ENCODE measurements at regions not wholly inside any gene's neighbourhood (a gene's known extent, or its start where the extent isn't known, plus 50 kb on each side); places are given as distances from the start of the nearest gene placed in this dataset.
"Not testable (repeated sequence)": the region's sequence is repeated elsewhere in the genome, so short reads cannot be mapped to it uniquely, and the experiment has no call there.

- Histone ChIP-seq H3K27me3 (no peaks in the 10 kb centered on the region), H3K4me3 (no peak overlapping the region), H3K36me3 (no peaks in the 10 kb centered on the region), H3K9me3 (no peaks in the 10 kb centered on the region), H3K4me1 (no peaks in the 10 kb centered on the region), H3K27ac (no peak overlapping the region)
- DNase-seq, result no peak
- intact Hi-C loops (cut with DNase I; ENCODE audit: low total_unique reads), result no loop called here
- TF ChIP-seq CTCF (IDR thresholded peaks at IDR 0.05) (no peak), POLR2A (IDR thresholded peaks at IDR 0.05) (no peak)
These were observed 110.5 kb downstream of the PCDH18 start for GRCh38 chr4:137421796-137422195.

- H3K36me3 ChIP-seq, result no peaks in the 10 kb centered on the region
- no peak for DNase-seq
- no peak overlapping the region for H3K27ac ChIP-seq
- intact Hi-C loops (cut with DNase I; ENCODE audit: low total_unique reads), result no loop called here
- no peak overlapping the region for H3K4me3 ChIP-seq
- no peaks in the 10 kb centered on the region for H3K4me1 ChIP-seq
- TF ChIP-seq POLR2A (IDR thresholded peaks at IDR 0.05) (no peak), CTCF (IDR thresholded peaks at IDR 0.05) (no peak)
- no peaks in the 10 kb centered on the region for H3K27me3 ChIP-seq
- no peaks in the 10 kb centered on the region for H3K9me3 ChIP-seq
These were observed 111.3 kb downstream of the PCDH18 start for GRCh38 chr4:137420901-137421396.

- TF ChIP-seq POLR2A (IDR thresholded peaks at IDR 0.05), result no peak
- no peak for TF ChIP-seq CTCF (IDR thresholded peaks at IDR 0.05)
- no peak for DNase-seq
- Histone ChIP-seq H3K9me3 (no peaks in the 10 kb centered on the region), H3K27ac (no peak overlapping the region), H3K27me3 (no peaks in the 10 kb centered on the region), H3K4me1 (no peaks in the 10 kb centered on the region), H3K36me3 (no peaks in the 10 kb centered on the region), H3K4me3 (no peak overlapping the region)
- intact Hi-C loops (cut with DNase I; ENCODE audit: low total_unique reads), result no loop called here
These were observed 114.6 kb downstream of the PCDH18 start for GRCh38 chr4:137417676-137418075.

- no peaks in the 10 kb centered on the region for H3K4me1 ChIP-seq
- no peak for DNase-seq
- no peaks in the 10 kb centered on the region for H3K9me3 ChIP-seq
- intact Hi-C loops (cut with DNase I; ENCODE audit: low total_unique reads), result no loop called here
- TF ChIP-seq POLR2A (IDR thresholded peaks at IDR 0.05) (no peak), CTCF (IDR thresholded peaks at IDR 0.05) (no peak)
- no peak overlapping the region for H3K4me3 ChIP-seq
- H3K27ac ChIP-seq, result no peak overlapping the region
- no peaks in the 10 kb centered on the region for H3K36me3 ChIP-seq
- H3K27me3 ChIP-seq, result no peaks in the 10 kb centered on the region
These were observed 117.5 kb downstream of the PCDH18 start for GRCh38 chr4:137414802-137415201.

GRCh38 chr4:137408527-137409177 lies 123.6 kb downstream of the PCDH18 start:
- DNase-seq, result no peak

GRCh38 chr4:137405833-137406232 lies 126.5 kb downstream of the PCDH18 start:
- intact Hi-C loops (cut with DNase I; ENCODE audit: low total_unique reads), result not testable (repeated sequence)

More at GRCh38 chr4:137408527-137409177, 123.6 kb downstream of the PCDH18 start:
- Histone ChIP-seq H3K27ac (no peak overlapping the region), H3K9me3 (no peaks in the 10 kb centered on the region), H3K36me3 (no peaks in the 10 kb centered on the region), H3K27me3 (no peaks in the 10 kb centered on the region), H3K4me1 (no peaks in the 10 kb centered on the region), H3K4me3 (no peak overlapping the region)
- TF ChIP-seq POLR2A (IDR thresholded peaks at IDR 0.05) (no peak), CTCF (IDR thresholded peaks at IDR 0.05) (no peak)
- intact Hi-C loops (cut with DNase I; ENCODE audit: low total_unique reads), result no loop called here

More at GRCh38 chr4:137405833-137406232, 126.5 kb downstream of the PCDH18 start:
- DNase-seq, H3K27me3 ChIP-seq, H3K4me3 ChIP-seq, H3K36me3 ChIP-seq, H3K9me3 ChIP-seq, H3K4me1 ChIP-seq, H3K27ac ChIP-seq: not testable (repeated sequence)
